ENCODE measurements at regions not wholly inside any gene's neighbourhood (a gene's known extent, or its start where the extent isn't known, plus 50 kb on each side); places are given as distances from the start of the nearest gene placed in this dataset.
"Not testable (repeated sequence)": the region's sequence is repeated elsewhere in the genome, so short reads cannot be mapped to it uniquely, and the experiment has no call there.

- DNase-seq (no peak), ATAC-seq (no peak)
- Mint-ChIP-seq H3K36me3 (no peaks in the 10 kb centered on the region), H3K4me3 (peak overlapping the region; percentile 73 to 92 (median 86)), H3K9me3 (no peaks in the 10 kb centered on the region), H3K27me3 (no peaks in the 10 kb centered on the region), H3K4me1 (peaks cover 6 to 44% (median 25%) of the 10 kb centered on the region in 4 donors), H3K27ac (peak overlapping the region in 8 of 10 donors; percentile 75 to 96 (median 92))
- POLR2A ChIA-PET: interaction anchor here (0.7 to 6.4 kb wide), 6 partner anchors 10 to 719 kb away, joined by 3 to 51 read pairs (median 7); partner anchors contain the start of gene TBC1D22A
These were observed 66.4 kb upstream of the WNT7B start for GRCh38 chr22:46043339-46043738.

GRCh38 chr22:46043816-46044620 lies 67.1 kb upstream of the WNT7B start:
- H3K9me3 Mint-ChIP-seq: no peaks in the 10 kb centered on the region

GRCh38 chr22:46044621-46045458 lies 67.9 kb upstream of the WNT7B start:
- H3K4me1 Mint-ChIP-seq: peaks cover 6 to 51% (median 25%) of the 10 kb centered on the region in 4 donors
- peak overlapping the region; percentile 78 to 96 (median 92) for H3K27ac Mint-ChIP-seq
- peak; percentile 73 to 84 for ATAC-seq
- H3K4me3 Mint-ChIP-seq: peak overlapping the region; percentile 81 to 92 (median 86)
- no peaks in the 10 kb centered on the region for H3K9me3 Mint-ChIP-seq
- no peaks in the 10 kb centered on the region for H3K27me3 Mint-ChIP-seq
- POLR2A ChIA-PET: interaction anchor here (1.4 to 6.4 kb wide), 6 partner anchors 9 to 38 kb away, joined by 3 to 51 read pairs (median 20); no protein-coding TSS in a partner anchor
- H3K36me3 Mint-ChIP-seq: no peaks in the 10 kb centered on the region
- DNase-seq: peak in 7 of 10 donors; percentile 18 to 55 (median 38)

More at GRCh38 chr22:46043816-46044620, 67.1 kb upstream of the WNT7B start:
- ATAC-seq (peak; percentile 69 to 71), DNase-seq (peak in 2 of 10 donors; percentile 9 to 30)
- Mint-ChIP-seq H3K4me1 (peaks cover 6 to 45% (median 25%) of the 10 kb centered on the region in 4 donors), H3K36me3 (no peaks in the 10 kb centered on the region), H3K27me3 (no peaks in the 10 kb centered on the region), H3K27ac (peak overlapping the region; percentile 78 to 96 (median 92)), H3K4me3 (peak overlapping the region; percentile 81 to 92 (median 86))
- POLR2A ChIA-PET: interaction anchor here (0.9 to 6.4 kb wide), 7 partner anchors 8 to 718 kb away, joined by 3 to 51 read pairs (median 10); partner anchors contain the start of gene TBC1D22A

- no peaks in the 10 kb centered on the region for H3K36me3 Mint-ChIP-seq
- H3K27ac Mint-ChIP-seq: peak overlapping the region in 9 of 10 donors; percentile 20 to 91 (median 80)
- DNase-seq (no peak), ATAC-seq (no peak)
- no peaks in the 10 kb centered on the region for H3K27me3 Mint-ChIP-seq
- POLR2A ChIA-PET: interaction anchor here (1.4 to 6.4 kb wide), 4 partner anchors 10 to 39 kb away, joined by 3 to 32 read pairs (median 20); no protein-coding TSS in a partner anchor
- H3K4me3 Mint-ChIP-seq: peak overlapping the region; percentile 65 to 86 (median 73)
- H3K4me1 Mint-ChIP-seq: peaks cover 6 to 58% (median 29%) of the 10 kb centered on the region in 4 donors
- no peaks in the 10 kb centered on the region for H3K9me3 Mint-ChIP-seq
These were observed 68.7 kb upstream of the WNT7B start for GRCh38 chr22:46045459-46046298.

- no peaks in the 10 kb centered on the region for H3K27me3 Mint-ChIP-seq
- DNase-seq (no peak), ATAC-seq (no peak)
- peak overlapping the region in 7 of 10 donors; percentile 23 to 74 (median 70) for H3K4me3 Mint-ChIP-seq
- peaks cover 6 to 63% (median 32%) of the 10 kb centered on the region in 4 donors for H3K4me1 Mint-ChIP-seq
- no peaks in the 10 kb centered on the region for H3K9me3 Mint-ChIP-seq
- peak overlapping the region in 8 of 10 donors; percentile 40 to 91 (median 68) for H3K27ac Mint-ChIP-seq
- POLR2A ChIA-PET: interaction anchor here (2.4 to 6.4 kb wide), 2 partner anchors 10 to 33 kb away, joined by 31 to 32 read pairs; no protein-coding TSS in a partner anchor
- H3K36me3 Mint-ChIP-seq: no peaks in the 10 kb centered on the region
These were observed 69.3 kb upstream of the WNT7B start for GRCh38 chr22:46046299-46046685.

- H3K27ac Mint-ChIP-seq: peak overlapping the region in 6 of 10 donors; percentile 12 to 81 (median 68)
- no peaks in the 10 kb centered on the region for H3K27me3 Mint-ChIP-seq
- no peaks in the 10 kb centered on the region for H3K9me3 Mint-ChIP-seq
- DNase-seq: no peak
- H3K4me3 Mint-ChIP-seq: peak overlapping the region in 3 of 10 donors; percentile 34 to 77 (median 45)
- ATAC-seq: no peak
- peaks cover 6 to 68% (median 35%) of the 10 kb centered on the region in 4 donors for H3K4me1 Mint-ChIP-seq
- POLR2A ChIA-PET: no interaction called here
- no peaks in the 10 kb centered on the region for H3K36me3 Mint-ChIP-seq
These were observed 70.3 kb upstream of the WNT7B start for GRCh38 chr22:46047226-46047625.

GRCh38 chr22:46047841-46048595 lies 71.1 kb upstream of the WNT7B start:
- peaks cover 11 to 72% (median 38%) of the 10 kb centered on the region in 4 donors for H3K4me1 Mint-ChIP-seq
- no peaks in the 10 kb centered on the region for H3K27me3 Mint-ChIP-seq
- no peak overlapping the region for H3K4me3 Mint-ChIP-seq
- H3K9me3 Mint-ChIP-seq: no peaks in the 10 kb centered on the region
- H3K27ac Mint-ChIP-seq: peak overlapping the region in 4 of 10 donors; percentile 17 to 81 (median 76)
- no peaks in the 10 kb centered on the region for H3K36me3 Mint-ChIP-seq
- ATAC-seq (no peak), DNase-seq (no peak)
- POLR2A ChIA-PET: interaction anchor here (0.9 to 1.3 kb wide), 2 partner anchors 12 to 22 kb away, joined by 3 to 10 read pairs; no protein-coding TSS in a partner anchor

- H3K9me3 Mint-ChIP-seq, H3K36me3 Mint-ChIP-seq, H3K27me3 Mint-ChIP-seq, ATAC-seq, H3K4me3 Mint-ChIP-seq, DNase-seq: not testable (repeated sequence)
- Mint-ChIP-seq H3K4me1 (peaks cover 15 to 72% (median 39%) of the 10 kb centered on the region in 4 donors), H3K27ac (peak overlapping the region in 1 of 10 donors; percentile 77)
- POLR2A ChIA-PET: interaction anchor here (0.9 to 1.3 kb wide), 2 partner anchors 13 to 22 kb away, joined by 3 to 10 read pairs; no protein-coding TSS in a partner anchor
These were observed 71.7 kb upstream of the WNT7B start for GRCh38 chr22:46048661-46049060.

- no peaks in the 10 kb centered on the region for H3K36me3 Mint-ChIP-seq
- no peaks in the 10 kb centered on the region for H3K9me3 Mint-ChIP-seq
- DNase-seq: no peak
- H3K27me3 Mint-ChIP-seq: no peaks in the 10 kb centered on the region
- ATAC-seq: no peak
- H3K4me1 Mint-ChIP-seq: peaks cover 15 to 68% (median 36%) of the 10 kb centered on the region in 4 donors
- peak overlapping the region in 1 of 10 donors; percentile 62 for H3K4me3 Mint-ChIP-seq
- peak overlapping the region in 8 of 10 donors; percentile 42 to 98 (median 70) for H3K27ac Mint-ChIP-seq
- POLR2A ChIA-PET: interaction anchor here (0.8 to 6.4 kb wide), 2 partner anchors 13 to 39 kb away, joined by 4 to 112 read pairs; no protein-coding TSS in a partner anchor
These were observed 72.9 kb upstream of the WNT7B start for GRCh38 chr22:46049726-46050450.

- POLR2A ChIA-PET: interaction anchor here (1.5 to 6.4 kb wide), 2 partner anchors 10 to 14 kb away, joined by 5 to 112 read pairs; no protein-coding TSS in a partner anchor
- Mint-ChIP-seq H3K4me3 (peak overlapping the region in 1 of 10 donors; percentile 32), H3K9me3 (no peaks in the 10 kb centered on the region), H3K27ac (peak overlapping the region in 6 of 10 donors; percentile 40 to 98 (median 73)), H3K4me1 (peaks cover 17 to 72% (median 40%) of the 10 kb centered on the region in 4 donors), H3K27me3 (no peaks in the 10 kb centered on the region), H3K36me3 (no peaks in the 10 kb centered on the region)
- no peak for DNase-seq
- no peak for ATAC-seq
These were observed 73.5 kb upstream of the WNT7B start for GRCh38 chr22:46050451-46050845.
